ENCODE measurements at regions not wholly inside any gene's neighbourhood (a gene's known extent, or its start where the extent isn't known, plus 50 kb on each side); places are given as distances from the start of the nearest gene placed in this dataset.

DNA sequence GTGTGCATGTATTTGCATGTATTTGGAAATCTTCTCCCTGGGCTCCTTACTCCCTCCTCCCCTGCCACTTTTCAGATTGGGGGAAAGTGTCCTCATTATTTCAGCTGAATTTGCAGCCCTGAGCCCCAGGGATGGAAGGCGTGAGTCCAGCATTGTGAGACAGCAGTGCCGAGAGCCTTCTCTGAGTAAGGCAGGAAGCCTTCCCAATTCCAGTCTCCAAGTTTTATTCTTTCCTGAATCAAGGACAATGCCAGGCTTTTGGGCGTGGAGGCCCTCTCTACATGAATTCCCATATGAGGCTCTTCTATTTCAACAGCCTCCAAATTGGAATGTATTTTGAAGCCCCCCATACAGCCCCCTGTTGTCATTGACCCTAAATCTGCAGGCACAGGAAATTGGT is 163.5 kb downstream of the ACKR3 start:
- no peak for TF ChIP-seq MAFK (IDR thresholded peaks at IDR 0.05; ENCODE audit: low read depth, low read length)
- TF ChIP-seq CREB1 (IDR thresholded peaks at IDR 0.05) = no peak
- TF ChIP-seq POLR2A (IDR thresholded peaks at IDR 0.05; ENCODE audit: control extremely low read depth in 1 of 2, low read depth in 2 of 2, low read length in 2 of 2) = no peak
- TF ChIP-seq E2F6 (IDR thresholded peaks at IDR 0.05) = no peak
- TF ChIP-seq CTCF (IDR thresholded peaks at IDR 0.05; ENCODE audit: control extremely low read depth in 1 of 3, insufficient read depth in 1 of 3, low read depth in 1 of 3, low read length in 3 of 3) = no peak
- TF ChIP-seq CEBPB (IDR thresholded peaks at IDR 0.05; ENCODE audit: low read depth, low read length) = no peak
- no peak for TF ChIP-seq JUND (IDR thresholded peaks at IDR 0.05; ENCODE audit: low read length)
- no peak for TF ChIP-seq SIX5 (IDR thresholded peaks at IDR 0.05; ENCODE audit: low read depth, low read length)
- no peak for TF ChIP-seq RAD21 (IDR thresholded peaks at IDR 0.05 in 1 of 2, conservative IDR thresholded peaks at IDR 0.05 in 1 of 2; ENCODE audit: low read depth in 2 of 2, low read length in 2 of 2)
- TF ChIP-seq, protein P1, sequence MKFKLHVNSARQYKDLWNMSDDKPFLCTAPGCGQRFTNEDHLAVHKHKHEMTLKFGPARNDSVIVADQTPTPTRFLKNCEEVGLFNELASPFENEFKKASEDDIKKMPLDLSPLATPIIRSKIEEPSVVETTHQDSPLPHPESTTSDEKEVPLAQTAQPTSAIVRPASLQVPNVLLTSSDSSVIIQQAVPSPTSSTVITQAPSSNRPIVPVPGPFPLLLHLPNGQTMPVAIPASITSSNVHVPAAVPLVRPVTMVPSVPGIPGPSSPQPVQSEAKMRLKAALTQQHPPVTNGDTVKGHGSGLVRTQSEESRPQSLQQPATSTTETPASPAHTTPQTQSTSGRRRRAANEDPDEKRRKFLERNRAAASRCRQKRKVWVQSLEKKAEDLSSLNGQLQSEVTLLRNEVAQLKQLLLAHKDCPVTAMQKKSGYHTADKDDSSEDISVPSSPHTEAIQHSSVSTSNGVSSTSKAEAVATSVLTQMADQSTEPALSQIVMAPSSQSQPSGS (IDR thresholded peaks at IDR 0.05; ENCODE audit: low read length) = no peak
- TF ChIP-seq CHD1 (IDR thresholded peaks at IDR 0.05; ENCODE audit: low read depth, low read length) = no peak
- TF ChIP-seq EZH2 (IDR thresholded peaks at IDR 0.05; ENCODE audit: low read depth, low read length, severe bottlenecking) = no peak
- TF ChIP-seq NANOG (IDR thresholded peaks at IDR 0.05; ENCODE audit: insufficient read depth, low read depth, low read length, poor library complexity, severe bottlenecking) = no peak

Measured in H1 (cell line).